ENCODE measurements at regions not wholly inside any gene's neighbourhood (a gene's known extent, or its start where the extent isn't known, plus 50 kb on each side); places are given as distances from the start of the nearest gene placed in this dataset.

GRCh38 chr20:50283370-50283769 lies 92.7 kb downstream of the CEBPB start:
- TF ChIP-seq FOXJ3 (CRISPR knock-in tag; IDR thresholded peaks at IDR 0.05) (0 out of 2 replicates have a peak, but pooled peaks have one; percentile 12), UBTF (IDR thresholded peaks at IDR 0.05; ENCODE audit: borderline replicate concordance in 1 of 2, low read depth in 2 of 2, low read length in 2 of 2) (no peak), JUN (IDR thresholded peaks at IDR 0.05; ENCODE audit: borderline replicate concordance, low read depth, low read length) (no peak), JUN (CRISPR knock-in tag; IDR thresholded peaks at IDR 0.05; ENCODE audit: borderline replicate concordance) (no peak)
- intact Hi-C loops (cut with micrococcal nuclease) = no loop called here
- CTCF ChIA-PET (ENCODE audit: low intra/inter-chr PET ratio) = no interaction called here

More at GRCh38 chr20:50283370-50283769, 92.7 kb downstream of the CEBPB start:
- in situ Hi-C loops (cut with MboI) = no loop called here
- FAIRE-seq (no peak), ATAC-seq (no peak), DNase-seq (ENCODE audit: extremely low read depth in 1 of 4, low spot score in 3 of 4) (no peak)
- Histone ChIP-seq H3K9ac (ENCODE audit: insufficient read depth in 1 of 2, low read depth in 2 of 2, low read length in 2 of 2) (peak overlapping the region in 1 of 2 experiments; percentile 82; a peak in 2 of 4 replicates), H2AFZ (ENCODE audit: low read depth, low read length) (peak overlapping the region; percentile 77), H3K9me1 (ENCODE audit: control insufficient read depth, insufficient read depth, low read length) (peaks cover 3% of the 10 kb centered on the region), H3K9me3 (replicated peaks; ENCODE audit: control insufficient read depth, insufficient read depth, low read depth, low read length) (no peaks in the 10 kb centered on the region), H3K36me3 (ENCODE audit: control insufficient read depth, insufficient read depth, low read length) (no peaks in the 10 kb centered on the region; the same call in 2 of the 3 replicates), H3K4me3 (no peak overlapping the region), H4K20me1 (replicated peaks; ENCODE audit: control insufficient read depth, insufficient read depth, low read length) (no peaks in the 10 kb centered on the region), H3K27me3 (ENCODE audit: control insufficient read depth in 2 of 2, insufficient read depth in 2 of 2, low read length in 2 of 2) (no peaks in the 10 kb centered on the region; a peak in 1 of 5 replicates), H3K4me1 (replicated peaks in 1 of 2; ENCODE audit: control insufficient read depth in 2 of 2, insufficient read depth in 2 of 2, low read length in 2 of 2) (peaks cover 36 to 52% of the 10 kb centered on the region in 2 experiments), H3K4me2 (ENCODE audit: insufficient read depth, low read length) (no peak overlapping the region), H3K79me2 (ENCODE audit: control insufficient read depth, insufficient read depth, low read length) (no peaks in the 10 kb centered on the region), H3K27ac (ENCODE audit: extremely low read depth, low read depth, low read length) (no peak overlapping the region; the same call in 2 of the 3 replicates)
- 55% methylated on average over 7 of the region's 7 CpGs for WGBS (ENCODE audit: insufficient coverage, low coverage, missing lambda C conversion rate)
- POLR2A ChIA-PET = interaction anchor here (0.6 to 1.6 kb wide), 3 partner anchors 9 to 92 kb away, joined by 3 to 9 read pairs (median 3); no protein-coding TSS in a partner anchor
- BruUV-seq (replicated peaks) = no TSS peak

All from K562 (cell line).